ENCODE measurements at regions not wholly inside any gene's neighbourhood (a gene's known extent, or its start where the extent isn't known, plus 50 kb on each side); places are given as distances from the start of the nearest gene placed in this dataset.

GRCh38 chr1:218656301-218657037 lies 311.3 kb downstream of the TGFB2 start:
- WGBS, 2 experiments (ENCODE audit: insufficient coverage in 1 of 2, insufficient read length in 1 of 2), result 92 to 94% methylated on average over 3 of the region's 3 CpGs
- TF ChIP-seq CTCF (conservative IDR thresholded peaks at IDR 0.05), result no peak
- Histone ChIP-seq H3K9ac (ENCODE audit: extremely low read depth, low read length, poor library complexity, severe bottlenecking) (no peak overlapping the region), H3K36me3 (ENCODE audit: control insufficient read depth, insufficient read depth, low read length) (no peaks in the 10 kb centered on the region), H3K27me3 (ENCODE audit: control insufficient read depth, insufficient read depth, low read length, poor library complexity, severe bottlenecking) (no peaks in the 10 kb centered on the region), H3K27ac (ENCODE audit: low read depth, low read length) (no peak overlapping the region), H3K9me3 (ENCODE audit: control insufficient read depth, low read length) (no peaks in the 10 kb centered on the region), H3K4me3 (ENCODE audit: low read length) (no peak overlapping the region), H3K4me1 (ENCODE audit: control insufficient read depth, insufficient read depth, low read length) (no peaks in the 10 kb centered on the region)
- no peak overlapping the region for H3K4me3 Mint-ChIP-seq
- no peaks in the 10 kb centered on the region for H3K9me3 Mint-ChIP-seq
- no peak overlapping the region for H3K27ac Mint-ChIP-seq
- H3K27me3 Mint-ChIP-seq (ENCODE audit: insufficient read depth), result no peaks in the 10 kb centered on the region
- H3K4me1 Mint-ChIP-seq, result no peaks in the 10 kb centered on the region
- no peak for DNase-seq
- H3K36me3 Mint-ChIP-seq (ENCODE audit: low read depth), result no peaks in the 10 kb centered on the region

GRCh38 chr1:218658269-218658668 lies 313.1 kb downstream of the TGFB2 start:
- Mint-ChIP-seq H3K27ac (no peak overlapping the region), H3K4me1 (no peaks in the 10 kb centered on the region), H3K9me3 (no peaks in the 10 kb centered on the region), H3K27me3 (ENCODE audit: insufficient read depth) (no peaks in the 10 kb centered on the region), H3K36me3 (ENCODE audit: low read depth) (no peaks in the 10 kb centered on the region), H3K4me3 (no peak overlapping the region)
- no peaks in the 10 kb centered on the region for H3K36me3 ChIP-seq (ENCODE audit: control insufficient read depth, insufficient read depth, low read length)
- 98 to 100% methylated on average over 1 to 2 of the region's 2 CpGs for WGBS, 2 experiments (ENCODE audit: insufficient coverage in 1 of 2, insufficient read length in 1 of 2)
- H3K27ac ChIP-seq (ENCODE audit: low read depth, low read length), result no peak overlapping the region
- H3K4me3 ChIP-seq (ENCODE audit: low read length), result no peak overlapping the region
- H3K27me3 ChIP-seq (ENCODE audit: control insufficient read depth, insufficient read depth, low read length, poor library complexity, severe bottlenecking), result no peaks in the 10 kb centered on the region
- no peaks in the 10 kb centered on the region for H3K4me1 ChIP-seq (ENCODE audit: control insufficient read depth, insufficient read depth, low read length)
- DNase-seq, result no peak
- H3K9ac ChIP-seq (ENCODE audit: extremely low read depth, low read length, poor library complexity, severe bottlenecking), result no peak overlapping the region
- no peak for TF ChIP-seq CTCF (conservative IDR thresholded peaks at IDR 0.05)
- no peaks in the 10 kb centered on the region for H3K9me3 ChIP-seq (ENCODE audit: control insufficient read depth, low read length)

GRCh38 chr1:218658899-218659298 lies 313.8 kb downstream of the TGFB2 start:
- no peak overlapping the region for H3K27ac Mint-ChIP-seq
- H3K36me3 Mint-ChIP-seq (ENCODE audit: low read depth), result no peaks in the 10 kb centered on the region
- H3K27ac ChIP-seq (ENCODE audit: low read depth, low read length), result no peak overlapping the region
- H3K9me3 Mint-ChIP-seq, result no peaks in the 10 kb centered on the region
- no peaks in the 10 kb centered on the region for H3K27me3 ChIP-seq (ENCODE audit: control insufficient read depth, insufficient read depth, low read length, poor library complexity, severe bottlenecking)
- no peak for TF ChIP-seq CTCF (conservative IDR thresholded peaks at IDR 0.05)
- no peak overlapping the region for H3K4me3 Mint-ChIP-seq
- H3K4me1 Mint-ChIP-seq, result no peaks in the 10 kb centered on the region
- no peak overlapping the region for H3K4me3 ChIP-seq (ENCODE audit: low read length)
- H3K9me3 ChIP-seq (ENCODE audit: control insufficient read depth, low read length), result no peaks in the 10 kb centered on the region
- WGBS, 2 experiments (ENCODE audit: insufficient coverage in 1 of 2, insufficient read length in 1 of 2), result 76 to 79% methylated on average over 5 to 6 of the region's 6 CpGs
- no peak overlapping the region for H3K9ac ChIP-seq (ENCODE audit: extremely low read depth, low read length, poor library complexity, severe bottlenecking)
- no peaks in the 10 kb centered on the region for H3K36me3 ChIP-seq (ENCODE audit: control insufficient read depth, insufficient read depth, low read length)
- H3K27me3 Mint-ChIP-seq (ENCODE audit: insufficient read depth), result no peaks in the 10 kb centered on the region
- no peaks in the 10 kb centered on the region for H3K4me1 ChIP-seq (ENCODE audit: control insufficient read depth, insufficient read depth, low read length)
- no peak for DNase-seq

All from endodermal cell (in vitro differentiated cells).